ENCODE measurements at regions not wholly inside any gene's neighbourhood (a gene's known extent, or its start where the extent isn't known, plus 50 kb on each side); places are given as distances from the start of the nearest gene placed in this dataset.

DNA sequence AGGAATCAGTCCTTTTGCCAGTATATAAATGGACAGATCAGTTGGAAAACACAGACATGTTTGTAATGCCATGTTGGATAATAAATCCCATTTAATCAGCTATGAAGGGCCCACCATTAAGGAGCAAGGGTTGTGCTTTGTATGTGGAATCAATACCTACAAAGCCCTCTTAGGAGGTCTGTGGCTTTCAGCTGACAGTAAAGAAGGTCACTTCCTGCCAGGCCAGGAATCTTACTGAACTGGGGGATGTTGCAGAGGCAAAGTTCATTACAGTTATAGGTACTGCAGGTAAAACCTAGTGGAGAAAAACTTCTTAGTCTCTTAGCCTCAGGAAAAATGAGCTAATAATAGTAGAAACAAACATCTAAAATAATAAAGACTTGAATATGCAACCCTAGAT, 129.5 kb downstream of the FAM76B start:
- Histone ChIP-seq H3K4me1 (no peaks in the 10 kb centered on the region), H3K9ac (ENCODE audit: low read depth in 2 of 2, low read length in 2 of 2) (no peak overlapping the region), H3K9me3 (no peaks in the 10 kb centered on the region), H3K27ac (no peak overlapping the region), H3K27me3 (no peaks in the 10 kb centered on the region), H3K4me3 (no peak overlapping the region), H3K36me3 (no peaks in the 10 kb centered on the region)
- intact Hi-C loops (cut with DNase I), result no loop called here
- TF ChIP-seq, protein P1, sequence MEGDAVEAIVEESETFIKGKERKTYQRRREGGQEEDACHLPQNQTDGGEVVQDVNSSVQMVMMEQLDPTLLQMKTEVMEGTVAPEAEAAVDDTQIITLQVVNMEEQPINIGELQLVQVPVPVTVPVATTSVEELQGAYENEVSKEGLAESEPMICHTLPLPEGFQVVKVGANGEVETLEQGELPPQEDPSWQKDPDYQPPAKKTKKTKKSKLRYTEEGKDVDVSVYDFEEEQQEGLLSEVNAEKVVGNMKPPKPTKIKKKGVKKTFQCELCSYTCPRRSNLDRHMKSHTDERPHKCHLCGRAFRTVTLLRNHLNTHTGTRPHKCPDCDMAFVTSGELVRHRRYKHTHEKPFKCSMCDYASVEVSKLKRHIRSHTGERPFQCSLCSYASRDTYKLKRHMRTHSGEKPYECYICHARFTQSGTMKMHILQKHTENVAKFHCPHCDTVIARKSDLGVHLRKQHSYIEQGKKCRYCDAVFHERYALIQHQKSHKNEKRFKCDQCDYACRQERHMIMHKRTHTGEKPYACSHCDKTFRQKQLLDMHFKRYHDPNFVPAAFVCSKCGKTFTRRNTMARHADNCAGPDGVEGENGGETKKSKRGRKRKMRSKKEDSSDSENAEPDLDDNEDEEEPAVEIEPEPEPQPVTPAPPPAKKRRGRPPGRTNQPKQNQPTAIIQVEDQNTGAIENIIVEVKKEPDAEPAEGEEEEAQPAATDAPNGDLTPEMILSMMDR (IDR thresholded peaks at IDR 0.05), result no peak
- no peak for DNase-seq

DNA sequence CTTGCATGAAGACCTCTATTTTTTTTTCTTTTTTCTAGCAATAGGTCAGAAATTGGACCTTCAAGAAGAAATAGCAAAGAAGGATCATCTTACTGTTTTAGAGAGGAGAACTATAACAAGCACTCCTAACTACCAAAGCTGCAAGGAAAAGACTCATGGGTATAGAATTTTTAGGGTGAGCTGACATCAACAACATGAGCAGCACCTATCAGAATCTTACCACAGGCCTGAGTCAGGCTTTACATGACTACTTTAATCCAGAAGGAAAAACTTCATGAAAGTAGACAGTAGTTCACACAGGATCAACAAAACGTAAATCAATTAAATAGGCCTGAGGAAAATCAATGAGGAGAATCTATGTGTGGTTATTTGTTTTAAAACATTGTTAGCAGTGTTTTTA, 130.5 kb downstream of the FAM76B start:
- Histone ChIP-seq H3K27ac (no peak overlapping the region), H3K4me1 (no peaks in the 10 kb centered on the region), H3K27me3 (no peaks in the 10 kb centered on the region), H3K9ac (ENCODE audit: low read depth in 2 of 2, low read length in 2 of 2) (no peak overlapping the region), H3K9me3 (no peaks in the 10 kb centered on the region), H3K36me3 (no peaks in the 10 kb centered on the region), H3K4me3 (no peak overlapping the region)
- DNase-seq, result no peak
- intact Hi-C loops (cut with DNase I), result no loop called here
- TF ChIP-seq, protein P1 (IDR thresholded peaks at IDR 0.05), result no peak

DNA sequence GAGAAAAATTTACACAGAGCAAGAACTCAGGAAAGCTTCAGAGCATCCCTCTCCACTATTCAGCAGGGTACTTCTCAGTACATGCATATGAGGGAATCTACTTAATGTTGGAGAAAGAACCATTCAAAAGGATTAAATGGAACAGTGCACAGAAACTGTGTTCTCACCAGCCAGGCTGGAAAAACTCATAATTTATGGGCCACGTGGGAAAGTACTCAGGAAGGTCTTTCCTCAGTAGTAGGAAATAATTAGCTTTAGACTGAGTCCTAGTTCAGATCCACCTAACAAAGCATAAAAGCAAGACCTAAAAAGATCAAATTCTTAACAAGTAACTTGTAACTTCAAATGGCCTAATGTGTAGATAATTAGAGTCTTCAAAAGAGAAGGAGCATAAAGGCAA, 134.0 kb downstream of the FAM76B start:
- TF ChIP-seq, protein P1 (IDR thresholded peaks at IDR 0.05), result no peak

DNA sequence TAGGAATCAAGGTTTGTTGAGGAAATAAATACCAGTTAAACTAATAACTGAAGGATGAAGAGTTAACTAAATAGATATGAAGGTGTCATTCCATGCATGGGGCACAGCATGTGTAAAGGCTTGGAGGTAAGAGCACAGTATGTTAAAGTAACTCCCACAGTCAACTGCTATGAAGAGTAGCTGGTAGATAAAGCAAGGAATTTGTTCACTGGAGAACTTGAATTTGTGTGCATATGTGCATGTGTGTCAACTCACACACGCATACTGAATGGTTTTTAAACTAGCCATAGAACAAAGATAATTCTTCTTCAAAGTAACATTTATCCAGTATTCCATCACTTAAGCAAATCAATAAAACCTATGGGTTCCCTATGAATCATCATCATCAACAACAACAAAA, 135.9 kb downstream of the FAM76B start:
- Histone ChIP-seq H3K36me3 (no peaks in the 10 kb centered on the region), H3K27ac (no peak overlapping the region), H3K27me3 (no peaks in the 10 kb centered on the region), H3K4me1 (no peaks in the 10 kb centered on the region), H3K9me3 (no peaks in the 10 kb centered on the region), H3K9ac (ENCODE audit: low read depth in 2 of 2, low read length in 2 of 2) (no peak overlapping the region), H3K4me3 (no peak overlapping the region)
- TF ChIP-seq, protein P1 (IDR thresholded peaks at IDR 0.05), result no peak
- intact Hi-C loops (cut with DNase I), result no loop called here
- no peak for DNase-seq

More for the DNA sequence above, 134.0 kb downstream of the FAM76B start:
- intact Hi-C loops (cut with DNase I), result no loop called here
- Histone ChIP-seq H3K27ac (no peak overlapping the region), H3K9me3 (no peaks in the 10 kb centered on the region), H3K9ac (ENCODE audit: low read depth in 2 of 2, low read length in 2 of 2) (no peak overlapping the region), H3K4me3 (no peak overlapping the region), H3K27me3 (no peaks in the 10 kb centered on the region), H3K36me3 (no peaks in the 10 kb centered on the region), H3K4me1 (no peaks in the 10 kb centered on the region)
- DNase-seq, result no peak

DNA sequence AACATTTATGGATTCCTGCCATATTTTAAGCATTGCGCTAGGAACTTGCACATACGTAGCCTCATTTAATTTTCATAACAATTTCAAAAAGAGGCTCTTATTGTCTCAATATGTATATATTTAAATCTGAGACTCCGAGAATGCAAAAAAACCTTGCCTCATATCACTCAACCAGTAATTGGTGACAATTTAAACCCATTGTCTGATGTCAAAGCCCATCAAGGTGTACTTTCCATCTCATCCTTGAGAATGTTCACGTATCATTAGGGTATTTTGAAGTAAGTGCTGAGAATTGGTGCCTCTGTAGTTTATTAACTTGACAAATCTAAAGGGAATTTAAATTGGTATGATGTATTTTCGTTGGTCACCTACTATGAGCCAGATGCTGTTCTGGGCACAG, 136.5 kb downstream of the FAM76B start:
- TF ChIP-seq, protein P1 (IDR thresholded peaks at IDR 0.05), result no peak

DNA sequence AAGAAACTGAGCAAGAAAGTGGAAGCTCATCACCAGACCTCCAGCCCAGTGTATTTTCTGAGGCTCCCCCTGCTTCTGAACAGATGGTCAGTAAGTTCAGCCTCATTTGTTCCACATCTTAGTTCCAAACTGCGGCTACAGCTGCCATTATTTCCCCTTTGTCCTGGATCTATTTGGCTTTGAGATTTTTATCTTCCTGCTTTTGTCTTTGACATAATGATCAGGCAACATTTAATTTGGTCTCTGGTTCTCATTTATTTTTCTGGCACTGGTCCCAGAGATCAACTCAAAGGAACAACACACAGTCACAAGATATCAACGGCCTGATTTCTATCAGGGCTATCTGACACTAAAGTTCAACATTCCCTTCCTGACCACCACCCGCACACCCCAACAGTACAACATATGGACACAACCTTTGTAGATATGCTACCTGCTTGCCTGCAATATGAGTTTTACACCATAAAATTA, 137.5 kb downstream of the FAM76B start:
- Histone ChIP-seq H3K4me3 (no peak overlapping the region), H3K9ac (ENCODE audit: low read depth in 2 of 2, low read length in 2 of 2) (no peak overlapping the region), H3K36me3 (no peaks in the 10 kb centered on the region), H3K27me3 (no peaks in the 10 kb centered on the region), H3K9me3 (no peaks in the 10 kb centered on the region), H3K27ac (no peak overlapping the region), H3K4me1 (no peaks in the 10 kb centered on the region)
- TF ChIP-seq, protein P1 (IDR thresholded peaks at IDR 0.05), result no peak
- DNase-seq, result no peak
- intact Hi-C loops (cut with DNase I), result no loop called here

More for the DNA sequence above, 136.5 kb downstream of the FAM76B start:
- no peak overlapping the region for H3K27ac ChIP-seq
- no peaks in the 10 kb centered on the region for H3K27me3 ChIP-seq
- H3K4me3 ChIP-seq, result no peak overlapping the region
- intact Hi-C loops (cut with DNase I), result no loop called here
- H3K9me3 ChIP-seq, result no peaks in the 10 kb centered on the region
- no peaks in the 10 kb centered on the region for H3K4me1 ChIP-seq
- no peaks in the 10 kb centered on the region for H3K36me3 ChIP-seq
- no peak for DNase-seq
- H3K9ac ChIP-seq (ENCODE audit: low read depth in 2 of 2, low read length in 2 of 2), result no peak overlapping the region

Measured in colonic mucosa (tissue), 4 donors.